ENCODE measurements at regions not wholly inside any gene's neighbourhood (a gene's known extent, or its start where the extent isn't known, plus 50 kb on each side); places are given as distances from the start of the nearest gene placed in this dataset.
A peak's percentile ranks its signal among the peaks of the same experiment; 100 is the strongest.
"Not testable (repeated sequence)": the region's sequence is repeated elsewhere in the genome, so short reads cannot be mapped to it uniquely, and the experiment has no call there.

DNA sequence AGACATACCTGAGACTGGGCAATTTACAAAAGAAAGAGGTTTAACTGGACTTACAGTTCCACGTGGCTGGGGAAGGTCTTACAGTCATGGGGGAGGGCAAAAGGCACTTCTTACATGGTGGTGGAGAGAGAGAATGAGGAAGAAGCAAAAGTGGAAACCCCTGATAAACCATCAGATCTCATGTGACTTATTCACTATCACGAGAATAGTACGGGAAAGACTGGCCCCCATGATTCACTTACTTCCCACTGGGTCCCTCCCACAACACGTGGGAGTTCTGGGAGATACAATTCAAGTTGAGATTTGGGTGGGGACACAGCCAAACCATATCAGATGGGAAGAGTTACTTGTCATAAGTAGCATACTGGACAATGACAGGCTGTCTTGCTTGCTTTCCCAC is 62.6 kb upstream of the ZNG1B start:
- CTCF ChIA-PET, POLR2A ChIA-PET, ATAC-seq: not testable (repeated sequence)

GRCh38 chr2:113372258-113372834 is 65.1 kb upstream of the ZNG1B start:
- H3K4me1 ChIP-seq: peaks cover 26% of the 10 kb centered on the region
- DNase-seq (ENCODE audit: low read depth in 1 of 2, low spot score in 1 of 2); H3K4me3 ChIP-seq; POLR2A ChIA-PET; ATAC-seq; H3K4me2 ChIP-seq; H3K9me3 ChIP-seq; FAIRE-seq: not testable (repeated sequence)
- 91% methylated on average over 14 of the region's 14 CpGs for WGBS (ENCODE audit: missing lambda C conversion rate)
- CTCF ChIA-PET: interaction anchor here (1.0 to 5.3 kb wide), 8 partner anchors 10 to 236 kb away, joined by 3 to 119 read pairs (median 32); no protein-coding TSS in a partner anchor
- peak overlapping the region in 1 of 2 experiments; percentile 84; a peak in 1 of 6 replicates for H3K27ac ChIP-seq

More for the DNA sequence above, 62.6 kb upstream of the ZNG1B start:
- H3K9me3 ChIP-seq; H3K4me3 ChIP-seq; H3K27ac ChIP-seq; H3K4me2 ChIP-seq; FAIRE-seq; DNase-seq (ENCODE audit: low read depth in 1 of 2, low spot score in 1 of 2): not testable (repeated sequence)
- whole genome bisulfite sequencing (ENCODE audit: missing lambda C conversion rate): 67% methylated on average over 4 of the region's 4 CpGs
- H3K4me1 ChIP-seq: peaks cover 10% of the 10 kb centered on the region

GRCh38 chr2:113370478-113371091 is 66.9 kb upstream of the ZNG1B start:
- POLR2A ChIA-PET: no interaction called here
- CTCF ChIA-PET: interaction anchor here (0.6 to 5.3 kb wide), 63 partner anchors 9 to 295 kb away, joined by 3 to 119 read pairs (median 6); partner anchors contain the start of gene PAX8
- Histone ChIP-seq H3K9me3 (no peaks in the 10 kb centered on the region), H3K4me1 (peaks cover 36% of the 10 kb centered on the region), H3K4me3 (no peak overlapping the region), H3K27ac (peak overlapping the region; percentile 70 to 84), H3K4me2 (peak overlapping the region; percentile 5; the same call in 2 of the 3 replicates)
- 14% methylated on average over 9 of the region's 9 CpGs for WGBS (ENCODE audit: missing lambda C conversion rate)
- peak; percentile 67 to 89 for DNase-seq (ENCODE audit: low read depth in 1 of 2, low spot score in 1 of 2)
- ATAC-seq: peak; percentile 96 to 99
- no peak for FAIRE-seq
- TF ChIP-seq RARB (CRISPR knock-in tag; IDR thresholded peaks at IDR 0.05) (no peak), HDAC2 (IDR thresholded peaks at IDR 0.05) (no peak), JUN (IDR thresholded peaks at IDR 0.05) (no peak), ZFP36 (IDR thresholded peaks at IDR 0.05; ENCODE audit: borderline replicate concordance, partially characterized antibody) (no peak), TP53 (CRISPR knock-in tag; IDR thresholded peaks at IDR 0.05) (no peak), FOSB (CRISPR knock-in tag; IDR thresholded peaks at IDR 0.05) (no peak), CEBPB (IDR thresholded peaks at IDR 0.05) (0 out of 4 replicates have a peak, but pooled peaks have one; percentile 1 to 2), CTCF (IDR thresholded peaks at IDR 0.05) (peak; percentile 91), POLR2A (IDR thresholded peaks at IDR 0.05; ENCODE audit: low read length) (no peak), POLR2AphosphoS2 (conservative IDR thresholded peaks at IDR 0.05; ENCODE audit: low read length) (no peak), FOSL2 (IDR thresholded peaks at IDR 0.05) (no peak), FOSL2 (CRISPR knock-in tag; IDR thresholded peaks at IDR 0.05) (no peak), RFX5 (IDR thresholded peaks at IDR 0.05) (no peak), MYC (IDR thresholded peaks at IDR 0.05; ENCODE audit: borderline replicate concordance, low read length) (no peak; the same call in 1 of the 2 replicates), TFCP2L1 (CRISPR knock-in tag; IDR thresholded peaks at IDR 0.05) (no peak), RNF2 (IDR thresholded peaks at IDR 0.05; ENCODE audit: borderline replicate concordance, low read depth) (no peak), CHD2 (IDR thresholded peaks at IDR 0.05; ENCODE audit: low read length, partially characterized antibody) (no peak), RAD21 (conservative IDR thresholded peaks at IDR 0.05 in 1 of 2, IDR thresholded peaks at IDR 0.05 in 1 of 2) (peak; percentile 98 to 99), RCOR1 (IDR thresholded peaks at IDR 0.05; ENCODE audit: low read depth, low read length) (no peak), ESRRA (IDR thresholded peaks at IDR 0.05; ENCODE audit: borderline replicate concordance, low read length) (no peak), CBX2 (IDR thresholded peaks at IDR 0.05; ENCODE audit: borderline replicate concordance, low read depth) (no peak), CHD4 (IDR thresholded peaks at IDR 0.05; ENCODE audit: borderline replicate concordance) (no peak), BHLHE40 (IDR thresholded peaks at IDR 0.05; ENCODE audit: low read depth, low read length) (no peak), SMC3 (IDR thresholded peaks at IDR 0.05) (peak; percentile 99), MAZ (IDR thresholded peaks at IDR 0.05; ENCODE audit: borderline replicate concordance, low read depth, low read length) (no peak), HEYL (CRISPR knock-in tag; IDR thresholded peaks at IDR 0.05) (no peak), EHMT2 (IDR thresholded peaks at IDR 0.05; ENCODE audit: low read depth) (no peak)
- TF ChIP-seq, protein P1, sequence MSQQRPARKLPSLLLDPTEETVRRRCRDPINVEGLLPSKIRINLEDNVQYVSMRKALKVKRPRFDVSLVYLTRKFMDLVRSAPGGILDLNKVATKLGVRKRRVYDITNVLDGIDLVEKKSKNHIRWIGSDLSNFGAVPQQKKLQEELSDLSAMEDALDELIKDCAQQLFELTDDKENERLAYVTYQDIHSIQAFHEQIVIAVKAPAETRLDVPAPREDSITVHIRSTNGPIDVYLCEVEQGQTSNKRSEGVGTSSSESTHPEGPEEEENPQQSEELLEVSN (IDR thresholded peaks at IDR 0.05; ENCODE audit: borderline replicate concordance, low read depth): 0 out of 2 replicates have a peak, but pooled peaks have one; percentile 20
- TF ChIP-seq, protein P2, sequence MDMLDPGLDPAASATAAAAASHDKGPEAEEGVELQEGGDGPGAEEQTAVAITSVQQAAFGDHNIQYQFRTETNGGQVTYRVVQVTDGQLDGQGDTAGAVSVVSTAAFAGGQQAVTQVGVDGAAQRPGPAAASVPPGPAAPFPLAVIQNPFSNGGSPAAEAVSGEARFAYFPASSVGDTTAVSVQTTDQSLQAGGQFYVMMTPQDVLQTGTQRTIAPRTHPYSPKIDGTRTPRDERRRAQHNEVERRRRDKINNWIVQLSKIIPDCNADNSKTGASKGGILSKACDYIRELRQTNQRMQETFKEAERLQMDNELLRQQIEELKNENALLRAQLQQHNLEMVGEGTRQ (IDR thresholded peaks at IDR 0.05): no peak
- TF ChIP-seq, protein P3, sequence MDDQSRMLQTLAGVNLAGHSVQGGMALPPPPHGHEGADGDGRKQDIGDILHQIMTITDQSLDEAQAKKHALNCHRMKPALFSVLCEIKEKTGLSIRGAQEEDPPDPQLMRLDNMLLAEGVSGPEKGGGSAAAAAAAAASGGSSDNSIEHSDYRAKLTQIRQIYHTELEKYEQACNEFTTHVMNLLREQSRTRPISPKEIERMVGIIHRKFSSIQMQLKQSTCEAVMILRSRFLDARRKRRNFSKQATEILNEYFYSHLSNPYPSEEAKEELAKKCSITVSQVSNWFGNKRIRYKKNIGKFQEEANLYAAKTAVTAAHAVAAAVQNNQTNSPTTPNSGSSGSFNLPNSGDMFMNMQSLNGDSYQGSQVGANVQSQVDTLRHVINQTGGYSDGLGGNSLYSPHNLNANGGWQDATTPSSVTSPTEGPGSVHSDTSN (IDR thresholded peaks at IDR 0.05): no peak
- TF ChIP-seq, protein P4, sequence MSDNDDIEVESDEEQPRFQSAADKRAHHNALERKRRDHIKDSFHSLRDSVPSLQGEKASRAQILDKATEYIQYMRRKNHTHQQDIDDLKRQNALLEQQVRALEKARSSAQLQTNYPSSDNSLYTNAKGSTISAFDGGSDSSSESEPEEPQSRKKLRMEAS (IDR thresholded peaks at IDR 0.05): peak; percentile 73

Measured in A549 (cell line).